ENCODE measurements at regions not wholly inside any gene's neighbourhood (a gene's known extent, or its start where the extent isn't known, plus 50 kb on each side); places are given as distances from the start of the nearest gene placed in this dataset.
A peak's percentile ranks its signal among the peaks of the same experiment; 100 is the strongest.

DNA sequence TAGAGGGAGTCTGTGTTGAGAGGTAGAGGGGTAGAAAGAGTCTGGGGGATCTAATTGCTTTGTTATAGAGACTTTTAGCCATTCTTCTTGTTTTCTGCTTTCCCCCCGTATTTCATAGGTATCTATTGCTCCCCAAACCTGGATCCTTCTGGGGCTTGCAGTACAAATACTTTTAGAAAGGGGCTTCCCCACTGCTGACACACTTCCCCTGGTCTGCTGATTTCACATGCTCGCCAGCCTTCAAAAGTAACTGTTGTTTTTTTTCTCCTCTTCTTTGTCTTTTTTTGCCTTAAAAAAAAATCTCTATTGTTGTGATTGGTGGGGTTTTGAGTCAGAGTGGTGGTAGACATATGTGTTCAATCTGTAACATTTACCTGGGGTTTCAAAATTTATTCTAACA, 300.6 kb upstream of the AZI2 start:
- no peak for DNase-seq

DNA sequence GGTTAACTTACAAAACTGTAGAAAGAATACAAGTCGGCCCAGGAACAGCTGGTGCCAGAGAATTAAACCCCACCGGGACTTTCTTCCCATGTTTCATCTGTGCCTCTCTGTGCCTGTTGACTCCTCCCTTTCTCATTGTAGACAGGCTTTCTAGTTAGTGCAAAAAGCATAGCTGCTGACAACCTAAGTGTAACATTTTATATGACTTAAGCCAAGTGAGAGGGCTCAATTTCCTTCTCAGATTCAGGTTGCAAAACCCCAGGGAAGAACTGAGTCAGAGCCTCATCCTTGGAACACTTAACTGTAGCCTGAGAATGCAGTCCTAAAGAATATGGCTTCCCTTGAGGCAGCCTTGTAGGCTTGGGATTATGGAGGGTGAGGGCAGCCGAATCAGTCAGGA, 302.5 kb upstream of the AZI2 start:
- no peak for DNase-seq

DNA sequence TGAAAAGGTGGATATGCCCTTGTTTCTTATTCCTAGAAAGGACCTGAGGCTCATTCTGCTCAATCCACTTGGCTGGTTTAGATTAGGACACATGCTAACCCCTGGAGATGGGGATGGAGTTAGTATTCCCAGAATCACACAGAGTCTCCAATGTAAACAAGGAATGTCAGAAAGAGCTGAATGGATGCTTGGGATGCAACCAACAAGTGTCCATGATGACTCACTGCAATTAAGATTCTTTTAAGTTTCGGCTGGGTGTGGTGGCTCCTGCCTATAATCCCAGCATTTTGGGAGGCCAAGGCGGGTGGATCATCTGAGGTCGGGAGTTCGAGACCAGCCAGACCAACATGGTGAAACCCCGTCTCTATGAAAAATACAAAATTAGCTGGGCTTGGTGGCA, 315.5 kb upstream of the AZI2 start:
- DNase-seq, result no peak

DNA sequence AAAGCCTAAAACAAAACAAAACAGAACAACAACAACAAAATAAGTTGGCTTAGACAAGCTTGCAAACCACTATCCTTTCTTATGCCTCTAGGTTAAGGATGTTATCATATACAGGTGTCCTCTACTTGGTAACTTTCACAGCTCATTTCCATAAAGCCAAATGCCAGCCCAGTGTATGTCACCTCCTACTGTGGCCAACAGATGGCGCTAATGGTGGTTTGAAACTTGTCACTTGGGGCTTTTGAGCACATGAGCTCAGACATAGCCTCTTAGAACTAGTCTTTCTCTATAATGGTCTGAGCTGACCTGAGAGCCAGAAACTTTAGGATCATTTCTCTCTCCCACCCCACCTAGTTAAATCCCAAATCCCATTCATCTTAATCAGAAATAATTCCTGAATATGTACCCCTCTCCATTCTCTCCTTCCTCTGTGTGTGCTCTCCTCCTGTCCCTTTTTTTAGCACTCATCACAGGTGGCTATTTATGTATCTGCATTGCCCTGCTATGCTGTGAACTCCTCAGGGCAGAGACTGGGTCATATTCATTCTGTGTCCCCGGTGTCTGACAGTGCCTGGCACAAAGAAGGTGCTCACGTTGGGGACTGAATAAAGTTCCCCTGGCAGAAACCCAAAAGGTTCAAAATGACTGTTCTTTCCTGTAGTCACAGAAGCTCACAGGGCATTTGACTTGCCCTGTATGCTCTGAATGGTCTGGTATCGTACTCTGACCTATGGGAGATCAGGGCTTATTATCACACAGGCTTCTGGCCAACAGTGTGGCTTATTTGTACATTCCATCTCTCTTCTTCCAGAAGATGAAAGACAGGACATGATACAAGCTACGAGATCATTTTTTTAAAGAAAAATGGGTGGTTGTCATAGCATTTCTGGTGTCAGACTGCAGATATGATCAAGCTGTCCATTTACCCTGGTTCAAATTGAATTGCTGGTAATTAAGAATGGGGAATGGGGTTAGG, 319.3 kb upstream of the AZI2 start:
- peak; percentile 61 for DNase-seq

DNA sequence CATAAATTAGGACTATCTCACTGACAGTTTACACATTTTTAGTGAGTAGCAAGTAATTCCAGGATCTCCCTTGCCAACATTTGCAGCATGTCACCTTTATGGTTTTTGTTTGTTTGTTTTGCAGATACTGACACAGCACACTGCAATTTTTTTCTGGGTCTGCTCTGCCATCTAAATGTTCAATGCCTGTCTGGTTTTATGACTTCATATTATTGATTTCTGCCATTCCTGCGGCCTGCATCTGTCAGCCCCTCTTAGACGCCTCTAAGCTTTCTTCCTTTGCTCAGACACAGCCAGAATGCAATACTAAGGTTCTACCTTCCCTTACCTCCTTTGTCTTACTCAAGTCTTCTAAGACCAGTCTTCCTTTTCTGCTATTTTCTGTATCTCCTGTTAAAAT, 321.2 kb upstream of the AZI2 start:
- no peak for DNase-seq

DNA sequence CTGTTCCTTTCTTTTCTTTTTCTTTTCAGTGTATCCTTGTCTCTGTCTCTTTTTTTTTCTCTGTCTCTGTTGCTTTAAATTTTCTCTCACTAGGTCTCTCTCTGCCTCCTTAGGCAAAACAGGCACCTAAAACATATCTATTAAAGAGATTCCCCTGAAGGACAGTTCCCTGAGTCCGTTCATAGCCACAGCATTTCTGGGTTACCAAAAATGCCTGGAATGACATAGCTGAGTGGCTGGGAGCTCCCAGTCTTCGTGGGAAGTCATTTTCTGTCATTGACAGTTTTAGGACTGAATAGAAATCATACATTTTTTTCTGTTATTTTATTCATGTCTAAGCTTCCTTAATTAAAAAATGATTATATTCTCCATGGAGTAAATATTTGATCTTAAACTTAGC, 323.8 kb upstream of the AZI2 start:
- DNase-seq, result no peak

DNA sequence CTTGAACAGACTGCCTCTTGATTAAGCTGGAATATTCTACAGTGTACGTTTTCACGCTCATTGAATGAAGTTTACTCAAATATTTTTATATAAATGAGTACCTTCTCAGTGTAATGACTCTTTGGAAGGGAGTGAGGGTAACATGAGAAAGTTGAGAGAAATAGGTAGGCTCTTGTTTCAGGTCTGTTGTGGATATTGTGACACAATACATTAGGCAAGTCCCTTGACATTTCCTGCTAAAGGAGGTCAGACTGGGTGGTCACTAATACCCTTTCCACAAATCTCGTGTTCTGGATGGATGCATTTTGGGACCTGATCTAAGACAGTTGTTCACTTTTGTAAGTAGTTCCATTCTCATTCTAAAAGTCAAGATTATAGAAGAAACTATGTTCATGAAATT, 324.8 kb upstream of the AZI2 start:
- DNase-seq, result no peak

DNA sequence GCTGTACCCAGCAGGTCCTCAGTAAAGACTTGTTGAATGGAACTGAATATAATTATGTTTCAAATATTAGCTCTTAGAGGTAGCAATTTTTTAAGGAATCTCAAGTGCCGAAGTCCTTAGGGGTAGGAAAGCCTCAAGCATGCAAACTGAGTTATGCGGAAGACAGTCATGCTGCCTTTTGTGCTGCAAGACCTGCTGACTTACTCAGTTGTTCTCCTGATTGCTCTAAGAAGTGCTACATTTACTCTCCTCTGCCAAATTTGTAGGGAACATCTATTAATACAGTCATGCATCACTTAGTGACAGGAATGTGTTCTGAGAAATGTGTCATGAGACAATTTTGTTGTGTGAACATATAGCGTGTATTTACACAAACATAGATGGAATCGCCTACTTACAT, 325.6 kb upstream of the AZI2 start:
- DNase-seq, result no peak

DNA sequence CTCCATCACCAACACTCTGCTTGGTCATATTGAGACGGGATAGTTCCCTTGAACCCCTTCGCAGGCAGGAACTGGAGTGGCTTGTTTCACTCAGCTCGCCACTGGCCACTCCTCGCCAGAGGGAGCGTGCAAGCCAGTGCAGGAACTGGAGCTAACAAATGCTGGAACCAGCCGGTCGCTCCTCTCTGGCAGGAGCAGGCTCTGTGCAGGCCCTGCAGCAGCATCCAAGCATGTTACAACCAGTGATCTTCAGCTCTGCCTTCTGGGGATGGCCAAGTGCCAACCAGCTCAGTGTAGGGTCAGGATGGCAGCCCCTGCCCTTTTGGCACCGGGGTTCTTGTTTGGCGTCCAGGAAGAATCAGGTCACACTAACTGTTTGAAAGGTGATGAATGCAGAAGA, 329.0 kb upstream of the AZI2 start:
- no peak for DNase-seq

DNA sequence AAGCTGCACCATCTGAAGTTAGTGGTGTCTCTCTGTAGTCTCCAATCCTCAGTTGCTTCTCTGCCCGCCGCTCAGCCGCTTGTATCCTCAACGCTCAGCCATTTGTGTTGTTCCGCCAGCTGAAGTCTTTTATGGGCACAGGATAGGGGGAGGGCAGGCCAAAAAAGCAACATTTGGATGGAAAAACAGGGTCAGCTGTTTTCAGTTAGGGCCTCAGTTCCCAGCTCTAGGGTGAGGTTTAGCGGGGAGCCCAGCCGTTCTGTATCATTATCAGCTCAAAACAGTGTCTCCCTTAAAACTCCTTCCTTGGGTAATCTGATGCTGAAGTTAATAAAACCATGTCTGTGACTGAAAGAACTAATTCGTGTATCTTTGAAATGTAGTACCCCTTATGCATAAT, 329.5 kb upstream of the AZI2 start:
- DNase-seq, result no peak

DNA sequence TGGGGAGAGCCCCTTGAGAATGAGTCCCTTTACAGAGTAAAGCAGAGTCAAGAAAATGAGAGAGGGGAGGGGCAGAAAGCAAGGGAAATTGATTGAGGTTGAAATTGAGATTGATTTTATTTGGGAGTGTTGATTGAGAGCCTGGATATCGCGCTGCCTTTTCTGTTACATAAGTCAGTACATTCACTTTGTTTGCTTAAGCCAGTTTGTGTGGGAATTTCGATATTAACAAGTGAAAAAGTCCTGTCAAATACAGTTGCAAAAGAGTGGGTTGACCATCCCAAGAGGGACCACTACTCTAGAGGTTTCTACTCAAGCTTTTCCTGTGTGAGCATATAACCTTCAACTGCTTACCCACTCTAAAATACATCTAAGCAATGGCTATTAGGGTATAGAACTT, 331.4 kb upstream of the AZI2 start:
- no peak for DNase-seq

DNA sequence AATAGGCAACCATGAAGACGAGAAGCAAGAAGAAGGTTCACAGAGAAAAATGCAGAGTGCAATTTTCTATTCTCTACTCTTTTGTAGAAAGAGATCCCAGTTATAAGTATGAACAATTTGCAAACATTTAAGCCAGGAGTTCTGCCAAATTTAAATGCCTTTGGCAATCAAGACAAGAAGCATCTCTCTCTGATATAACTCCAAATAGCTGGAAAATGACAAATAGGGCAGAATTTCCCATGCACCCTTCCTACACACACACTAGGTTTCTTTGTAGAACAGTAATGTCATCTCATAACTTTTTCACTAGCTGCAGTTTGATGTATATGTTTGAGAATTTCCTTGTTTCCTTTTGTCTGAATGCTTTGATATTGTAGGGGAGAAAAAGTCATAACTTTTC, 333.5 kb upstream of the AZI2 start:
- DNase-seq, result no peak

DNA sequence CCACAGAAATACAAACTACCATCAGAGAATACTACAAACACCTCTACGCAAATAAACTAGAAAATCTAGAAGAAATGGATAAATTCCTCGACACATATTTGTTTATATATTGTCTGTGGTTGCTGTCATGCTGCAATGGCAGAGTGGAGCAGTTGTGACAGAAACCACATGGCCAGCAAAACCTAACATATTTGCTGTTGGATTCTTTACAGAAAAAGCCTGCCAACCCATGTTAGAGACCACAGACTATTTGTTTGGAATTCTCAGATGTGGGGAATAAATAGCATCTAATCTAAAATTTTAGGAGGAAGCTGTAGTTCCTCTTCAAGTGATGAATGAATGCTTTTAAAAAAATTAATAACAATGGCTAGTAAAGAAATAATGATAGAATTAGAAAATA, 341.6 kb upstream of the AZI2 start:
- no peak for DNase-seq

DNA sequence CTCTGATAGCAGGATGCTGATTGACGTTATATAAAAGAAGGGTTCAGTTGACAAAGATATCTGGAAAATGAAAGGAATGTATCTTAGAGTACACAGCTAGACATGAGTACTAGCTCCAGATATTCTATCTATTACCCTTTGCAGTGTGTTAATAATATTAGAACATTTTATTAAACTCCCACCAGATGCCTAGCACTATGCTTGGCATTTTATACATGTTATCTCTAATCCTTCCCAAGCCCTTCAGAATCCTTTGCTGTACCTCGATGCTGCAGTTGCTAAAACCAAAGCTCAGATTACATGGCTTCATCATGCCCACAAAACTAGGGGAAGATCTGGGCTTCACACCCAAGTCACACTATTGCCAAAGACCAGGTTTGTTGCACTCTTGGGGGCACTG, 350.1 kb upstream of the AZI2 start:
- DNase-seq, result no peak

DNA sequence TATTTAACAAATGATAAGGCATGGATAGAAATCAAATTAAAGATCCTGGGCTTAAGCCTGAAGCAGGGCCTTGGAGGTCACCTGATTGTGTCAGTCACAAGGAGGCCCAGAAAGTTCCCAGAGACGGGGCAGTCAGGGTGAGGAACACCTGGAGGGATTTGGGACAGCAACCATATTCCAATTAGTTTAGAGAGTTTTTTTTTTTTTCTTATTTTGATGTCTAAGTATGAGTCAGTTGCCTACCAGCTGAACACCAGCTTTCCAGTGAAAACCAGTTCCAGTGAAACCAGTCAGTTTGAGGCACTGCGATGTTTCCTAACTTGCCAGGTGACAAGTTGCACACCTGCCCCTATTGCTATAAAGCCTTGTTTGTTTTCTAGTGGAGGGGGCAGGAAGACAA, 350.7 kb upstream of the AZI2 start:
- DNase-seq, result no peak

DNA sequence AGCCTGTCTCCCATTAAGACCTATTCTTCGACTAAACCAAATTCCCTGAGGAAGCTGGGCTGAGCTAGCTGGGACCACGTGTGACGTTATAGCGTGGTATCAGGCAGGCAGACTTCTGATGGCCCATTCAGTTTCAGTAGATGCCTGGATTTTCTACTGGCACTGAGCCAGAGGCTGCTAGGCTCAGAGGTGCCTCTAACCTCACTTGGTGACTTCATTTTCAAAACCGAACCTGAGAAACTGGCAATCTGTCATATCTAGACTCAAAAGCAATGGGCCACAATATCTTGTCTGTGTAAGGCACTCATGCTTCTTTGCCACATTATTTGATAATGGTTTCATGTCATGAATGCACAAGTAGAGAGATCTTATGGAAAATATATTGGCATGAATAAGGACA, 352.1 kb upstream of the AZI2 start:
- DNase-seq, result no peak

DNA sequence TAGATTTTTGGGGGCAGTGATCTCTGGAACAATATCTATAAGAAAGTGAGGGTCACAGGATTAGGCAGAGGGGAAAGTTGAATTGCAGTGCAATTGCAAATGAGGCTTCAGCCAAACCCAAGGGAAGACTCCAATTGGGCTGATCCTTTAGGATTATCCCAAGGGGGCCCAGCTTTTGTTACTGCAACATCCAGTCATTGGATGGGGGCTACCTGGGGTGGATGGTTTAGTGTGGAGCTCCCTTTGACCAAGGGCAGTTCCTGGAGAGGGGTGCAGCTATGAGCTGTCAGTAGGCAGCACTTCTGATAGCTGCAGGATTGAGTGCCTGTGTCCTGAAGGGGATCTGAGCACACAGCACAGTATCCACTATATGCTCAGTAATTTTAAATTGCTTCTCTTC, 355.2 kb upstream of the AZI2 start:
- no peak for DNase-seq

DNA sequence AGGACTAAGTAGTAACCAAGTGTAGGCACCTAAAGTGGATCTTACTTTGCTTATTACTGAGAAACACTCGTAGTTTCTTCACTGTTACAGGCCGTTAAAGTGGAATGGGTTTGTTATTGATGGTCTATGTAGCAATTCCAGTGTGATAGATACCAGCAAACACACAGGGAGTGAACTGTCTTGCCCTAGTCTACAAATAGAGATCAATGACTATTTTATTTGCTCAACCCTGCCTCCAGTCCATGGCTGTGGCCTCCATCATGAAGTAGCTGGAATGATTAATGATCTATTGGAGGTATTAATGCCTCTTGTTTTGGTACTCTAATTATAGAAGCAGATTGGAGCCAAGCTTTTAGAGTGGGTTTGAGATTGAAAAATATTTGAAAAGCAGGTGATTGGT, 362.7 kb upstream of the AZI2 start:
- no peak for DNase-seq

DNA sequence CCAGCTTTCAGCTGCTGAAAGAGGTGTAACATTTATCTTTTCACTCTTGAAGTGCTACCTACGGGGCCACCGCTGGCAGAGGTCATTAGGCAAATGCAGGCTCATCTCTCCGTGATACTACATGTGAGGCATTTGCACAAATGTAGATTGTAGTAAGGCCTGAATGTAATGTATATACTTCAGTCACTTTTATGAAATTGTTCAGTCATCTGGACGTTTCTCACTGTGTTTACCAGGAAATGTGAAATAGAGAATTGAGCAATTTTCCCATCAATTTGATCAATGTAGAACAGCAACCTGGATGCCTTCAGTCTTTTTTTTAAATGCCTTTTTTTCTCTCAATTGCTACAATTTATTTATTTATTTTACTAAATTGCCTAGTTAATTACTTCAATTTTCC, 368.3 kb upstream of the AZI2 start:
- DNase-seq, result no peak

DNA sequence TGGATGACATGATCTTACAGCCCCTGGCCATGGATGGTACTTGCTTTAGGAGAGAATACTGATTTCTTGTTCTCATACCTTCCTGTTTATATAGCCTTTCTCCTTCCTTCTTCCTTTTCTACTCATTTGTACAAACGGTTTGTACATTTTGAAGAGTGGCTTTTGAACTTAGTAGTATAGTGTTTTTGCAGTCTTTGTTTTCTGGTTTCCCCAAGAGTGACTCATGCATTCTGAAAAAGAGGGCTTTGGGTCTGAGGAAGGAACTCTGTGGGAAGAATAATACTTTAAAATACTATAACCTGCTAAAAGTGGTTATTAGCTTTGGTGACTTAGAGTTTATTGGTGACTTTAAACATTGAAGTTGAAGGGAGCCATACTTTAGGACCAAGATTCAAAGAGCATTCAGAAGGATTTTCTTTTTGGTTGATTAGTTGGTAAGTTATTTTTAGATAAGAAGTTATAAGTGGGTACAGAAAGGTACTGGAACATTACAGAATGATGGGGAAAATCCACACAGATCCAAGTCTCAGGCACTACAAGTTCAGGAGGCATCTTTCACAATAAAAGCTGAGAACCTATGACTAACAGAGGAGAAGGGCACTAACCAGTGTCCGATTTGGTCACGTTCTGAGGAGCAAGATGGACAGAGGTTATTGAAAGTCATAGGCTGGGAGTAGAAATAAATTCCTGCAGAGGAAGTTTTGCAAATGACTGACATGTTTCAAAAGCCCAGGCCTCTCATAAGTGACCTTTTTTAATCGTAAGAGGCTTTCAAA, 369.6 kb upstream of the AZI2 start:
- DNase-seq, result no peak

DNA sequence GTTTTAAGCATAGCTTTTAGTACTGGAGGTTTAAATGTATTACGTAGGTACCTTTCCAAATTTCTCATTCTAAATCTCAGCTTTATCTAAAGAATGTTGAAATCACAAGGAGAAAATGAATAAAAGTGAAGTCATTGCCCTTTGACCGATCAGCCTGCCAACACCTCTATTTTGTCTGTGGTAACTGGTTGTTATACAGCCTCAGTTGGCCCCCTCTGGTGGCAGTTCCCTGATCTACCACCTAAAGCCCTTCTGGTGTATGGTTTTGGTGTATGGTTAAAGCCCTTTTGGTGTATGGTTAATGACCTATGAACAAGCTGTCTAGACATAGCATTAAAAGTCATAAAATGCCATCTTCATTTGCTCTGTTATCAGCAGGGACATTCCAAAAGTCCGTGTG, 378.2 kb upstream of the AZI2 start:
- peak; percentile 3 for DNase-seq

DNA sequence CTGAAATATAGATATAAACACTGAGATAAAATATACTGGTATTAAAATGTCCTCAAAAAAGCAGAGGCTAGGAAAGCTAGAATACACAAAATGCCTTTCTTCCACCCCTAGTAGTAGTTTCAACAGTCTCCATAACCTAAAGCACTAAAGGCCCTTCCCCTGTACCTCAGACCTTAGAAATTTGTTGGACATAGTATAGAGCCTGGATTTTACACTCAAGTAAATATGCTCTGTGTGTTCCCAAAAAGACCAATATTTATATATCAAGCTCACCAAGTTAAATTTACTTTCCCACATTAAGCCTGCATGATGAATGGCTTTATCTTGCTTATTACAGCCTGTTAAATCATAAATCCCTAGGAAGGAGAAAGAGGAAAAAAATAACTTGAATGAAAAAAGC, 378.7 kb upstream of the AZI2 start:
- no peak for DNase-seq

DNA sequence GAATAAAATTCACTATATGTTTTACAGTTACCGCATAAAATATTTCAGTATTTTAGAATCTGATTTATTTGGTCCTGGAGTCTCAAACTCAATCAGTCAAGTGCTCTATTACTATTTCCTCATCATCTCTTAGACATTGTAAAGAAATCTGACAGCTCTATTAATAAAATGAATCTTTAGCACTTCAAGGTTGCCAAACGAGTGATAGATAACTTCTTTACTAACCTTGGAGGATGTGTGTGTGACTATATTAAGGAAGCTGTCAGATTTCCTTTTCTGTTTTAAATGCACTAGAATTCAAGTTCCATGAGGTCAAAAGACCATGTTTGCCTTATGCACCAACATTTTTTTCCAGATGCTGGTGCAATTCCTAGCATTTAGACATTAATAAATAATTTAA, 389.8 kb upstream of the AZI2 start:
- no peak for DNase-seq

DNA sequence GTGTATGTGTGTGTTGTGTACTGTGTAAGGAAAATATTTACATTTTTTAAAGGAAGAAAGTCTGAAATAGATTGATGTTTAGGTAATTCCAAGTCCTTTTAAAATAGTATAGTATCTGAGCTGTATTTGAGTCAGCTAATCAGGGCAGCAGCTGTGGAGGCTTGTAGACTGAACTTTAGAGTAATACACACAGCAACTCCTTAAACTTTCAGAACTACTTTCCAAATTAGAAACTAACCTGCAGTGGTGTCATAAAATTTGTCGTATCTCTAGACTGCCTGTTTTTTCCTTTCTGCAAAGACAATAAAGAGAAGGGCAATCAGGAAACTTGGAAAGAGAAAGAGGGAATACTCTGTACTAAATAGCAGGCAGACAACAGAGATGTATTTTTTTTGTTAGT, 391.0 kb upstream of the AZI2 start:
- no peak for DNase-seq

Data from hematopoietic multipotent progenitor cell treated with erythropoietin and hydrocortisone succinate and interleukin-3 and kit ligand, for 8 days (in vitro differentiated cells).